ENCODE measurements at regions not wholly inside any gene's neighbourhood (a gene's known extent, or its start where the extent isn't known, plus 50 kb on each side); places are given as distances from the start of the nearest gene placed in this dataset.

DNA sequence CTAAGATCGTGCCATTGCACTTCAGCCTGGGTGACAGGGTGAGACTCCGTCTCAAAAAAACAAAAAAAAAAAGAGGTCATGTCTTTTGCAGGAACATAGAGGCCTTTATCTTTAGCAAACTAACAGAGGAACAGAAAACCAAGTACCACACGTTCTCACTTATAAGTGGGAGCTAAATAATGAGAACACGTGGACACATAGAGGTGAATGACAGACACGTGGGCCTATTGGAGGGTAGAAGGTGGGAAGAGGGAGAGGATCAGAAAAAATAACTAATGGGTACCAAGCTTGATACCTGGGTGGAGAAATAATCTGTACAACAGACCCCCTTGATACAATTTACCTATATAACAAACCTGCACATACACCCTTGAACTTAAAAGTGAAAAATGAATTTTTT, 401.4 kb upstream of the NAALADL2 start:
- no peak for TF ChIP-seq ZNF274 (IDR thresholded peaks at IDR 0.05; ENCODE audit: low read depth, low read length)
- no peak for TF ChIP-seq YY1 (IDR thresholded peaks at IDR 0.05; ENCODE audit: insufficient read depth, insufficient read length)

Data from NT2/D1 (cell line).